ENCODE measurements at regions not wholly inside any gene's neighbourhood (a gene's known extent, or its start where the extent isn't known, plus 50 kb on each side); places are given as distances from the start of the nearest gene placed in this dataset.

GRCh38 chr22:47600791-47601625 lies 838.6 kb downstream of the TBC1D22A start:
- TF ChIP-seq ZNF70 (CRISPR knock-in tag; IDR thresholded peaks at IDR 0.05), result no peak
- no peak for TF ChIP-seq PPARA (CRISPR knock-in tag; IDR thresholded peaks at IDR 0.05; ENCODE audit: borderline replicate concordance)
- no peak for TF ChIP-seq GLIS3 (CRISPR knock-in tag; IDR thresholded peaks at IDR 0.05)
- TF ChIP-seq ESRRG (CRISPR knock-in tag; IDR thresholded peaks at IDR 0.05), result no peak
- no peak for TF ChIP-seq BACH2 (CRISPR knock-in tag; IDR thresholded peaks at IDR 0.05; ENCODE audit: borderline replicate concordance)
- TF ChIP-seq ZFP30 (CRISPR knock-in tag; IDR thresholded peaks at IDR 0.05), result no peak
- TF ChIP-seq TSHZ2 (CRISPR knock-in tag; IDR thresholded peaks at IDR 0.05), result no peak
- TF ChIP-seq CSDC2 (CRISPR knock-in tag; IDR thresholded peaks at IDR 0.05), result no peak
- TF ChIP-seq POU6F1 (CRISPR knock-in tag; IDR thresholded peaks at IDR 0.05; ENCODE audit: borderline replicate concordance, low read depth), result no peak
- TF ChIP-seq ISL1 (CRISPR knock-in tag; IDR thresholded peaks at IDR 0.05), result no peak
- no peak for ATAC-seq

- ATAC-seq, result no peak
These were observed 837.8 kb downstream of the TBC1D22A start for GRCh38 chr22:47600281-47600680.

GRCh38 chr22:47599753-47600152 lies 837.3 kb downstream of the TBC1D22A start:
- TF ChIP-seq ZFP3 (CRISPR knock-in tag; IDR thresholded peaks at IDR 0.05) (no peak), CREB5 (CRISPR knock-in tag; IDR thresholded peaks at IDR 0.05; ENCODE audit: low read depth) (no peak), OSR1 (CRISPR knock-in tag; IDR thresholded peaks at IDR 0.05) (no peak), BACH2 (CRISPR knock-in tag; IDR thresholded peaks at IDR 0.05; ENCODE audit: borderline replicate concordance) (no peak), ZC3H10 (CRISPR knock-in tag; IDR thresholded peaks at IDR 0.05) (no peak), ISL1 (CRISPR knock-in tag; IDR thresholded peaks at IDR 0.05) (no peak)
- no peak for ATAC-seq

More at GRCh38 chr22:47600281-47600680, 837.8 kb downstream of the TBC1D22A start:
- no peak for TF ChIP-seq ARNTL (CRISPR knock-in tag; IDR thresholded peaks at IDR 0.05; ENCODE audit: borderline replicate concordance, low read depth)
- no peak for TF ChIP-seq OSR1 (CRISPR knock-in tag; IDR thresholded peaks at IDR 0.05)
- TF ChIP-seq CSDC2 (CRISPR knock-in tag; IDR thresholded peaks at IDR 0.05), result no peak
- TF ChIP-seq TOX (CRISPR knock-in tag; IDR thresholded peaks at IDR 0.05; ENCODE audit: borderline replicate concordance), result no peak
- no peak for TF ChIP-seq ZNF8 (CRISPR knock-in tag; IDR thresholded peaks at IDR 0.05)
- no peak for TF ChIP-seq PPARA (CRISPR knock-in tag; IDR thresholded peaks at IDR 0.05; ENCODE audit: borderline replicate concordance)
- no peak for TF ChIP-seq TSHZ2 (CRISPR knock-in tag; IDR thresholded peaks at IDR 0.05)
- TF ChIP-seq BACH2 (CRISPR knock-in tag; IDR thresholded peaks at IDR 0.05; ENCODE audit: borderline replicate concordance), result no peak
- TF ChIP-seq SNAI2 (CRISPR knock-in tag; IDR thresholded peaks at IDR 0.05), result no peak
- TF ChIP-seq GLIS3 (CRISPR knock-in tag; IDR thresholded peaks at IDR 0.05), result no peak
- no peak for TF ChIP-seq ZC3H10 (CRISPR knock-in tag; IDR thresholded peaks at IDR 0.05)
- no peak for TF ChIP-seq ZFP3 (CRISPR knock-in tag; IDR thresholded peaks at IDR 0.05)
- TF ChIP-seq RARB (CRISPR knock-in tag; IDR thresholded peaks at IDR 0.05), result no peak

Data from SK-N-SH treated with all-trans-retinoic acid at 6 μM for 48 hours (cell line).